ENCODE measurements at regions not wholly inside any gene's neighbourhood (a gene's known extent, or its start where the extent isn't known, plus 50 kb on each side); places are given as distances from the start of the nearest gene placed in this dataset.

DNA sequence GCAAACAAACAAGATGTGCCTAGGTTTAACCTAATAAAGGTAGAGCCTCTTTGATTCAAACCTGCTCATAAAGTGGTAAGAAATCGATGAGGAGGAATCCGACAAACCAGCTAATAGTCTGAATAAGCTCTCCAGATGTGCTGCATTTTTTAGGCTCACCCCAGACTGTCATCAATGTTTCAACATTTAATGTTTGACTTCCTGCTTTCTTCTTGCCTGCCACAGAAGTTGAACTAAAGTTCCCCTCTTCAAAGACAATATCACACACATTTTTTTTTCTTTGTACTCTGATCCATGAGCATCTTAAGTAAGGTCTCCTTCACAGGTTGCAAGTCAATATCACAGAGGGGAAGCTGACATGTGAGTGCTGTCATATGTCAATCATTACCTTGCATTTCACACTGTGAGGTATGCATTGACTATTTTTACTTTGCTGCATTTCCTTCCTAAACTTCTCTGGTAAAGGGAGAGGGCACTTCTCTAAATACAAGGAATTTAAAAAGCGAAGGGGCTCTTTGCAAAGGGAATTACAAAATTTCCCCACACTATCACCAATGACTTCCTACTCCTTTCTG is 172.3 kb upstream of the MCTP2 start:
- TF ChIP-seq, protein P1, sequence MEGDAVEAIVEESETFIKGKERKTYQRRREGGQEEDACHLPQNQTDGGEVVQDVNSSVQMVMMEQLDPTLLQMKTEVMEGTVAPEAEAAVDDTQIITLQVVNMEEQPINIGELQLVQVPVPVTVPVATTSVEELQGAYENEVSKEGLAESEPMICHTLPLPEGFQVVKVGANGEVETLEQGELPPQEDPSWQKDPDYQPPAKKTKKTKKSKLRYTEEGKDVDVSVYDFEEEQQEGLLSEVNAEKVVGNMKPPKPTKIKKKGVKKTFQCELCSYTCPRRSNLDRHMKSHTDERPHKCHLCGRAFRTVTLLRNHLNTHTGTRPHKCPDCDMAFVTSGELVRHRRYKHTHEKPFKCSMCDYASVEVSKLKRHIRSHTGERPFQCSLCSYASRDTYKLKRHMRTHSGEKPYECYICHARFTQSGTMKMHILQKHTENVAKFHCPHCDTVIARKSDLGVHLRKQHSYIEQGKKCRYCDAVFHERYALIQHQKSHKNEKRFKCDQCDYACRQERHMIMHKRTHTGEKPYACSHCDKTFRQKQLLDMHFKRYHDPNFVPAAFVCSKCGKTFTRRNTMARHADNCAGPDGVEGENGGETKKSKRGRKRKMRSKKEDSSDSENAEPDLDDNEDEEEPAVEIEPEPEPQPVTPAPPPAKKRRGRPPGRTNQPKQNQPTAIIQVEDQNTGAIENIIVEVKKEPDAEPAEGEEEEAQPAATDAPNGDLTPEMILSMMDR (IDR thresholded peaks at IDR 0.05) = no peak
- TF ChIP-seq POLR2A (IDR thresholded peaks at IDR 0.05) = no peak
